ENCODE measurements at regions not wholly inside any gene's neighbourhood (a gene's known extent, or its start where the extent isn't known, plus 50 kb on each side); places are given as distances from the start of the nearest gene placed in this dataset.
"Not testable (repeated sequence)": the region's sequence is repeated elsewhere in the genome, so short reads cannot be mapped to it uniquely, and the experiment has no call there.

DNA sequence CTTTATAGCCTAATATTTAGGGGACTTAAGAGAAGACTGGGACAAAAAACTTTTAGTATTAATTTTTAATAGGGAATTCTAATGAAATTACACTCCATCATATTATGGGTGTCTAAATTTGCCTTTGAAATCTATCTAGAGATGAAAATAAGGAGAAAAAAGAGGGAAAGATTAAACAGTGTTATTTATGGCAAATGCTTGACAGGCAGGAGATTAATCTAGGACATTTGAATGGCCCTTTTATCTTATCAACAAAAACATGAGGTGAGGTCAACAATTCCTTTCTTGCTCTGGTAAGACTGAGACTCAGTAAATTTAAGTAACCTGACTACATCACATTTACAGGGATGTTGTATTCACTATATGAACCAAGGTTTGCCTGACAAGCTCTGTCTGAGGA lies 852.8 kb upstream of the CTNND2 start:
- DNase-seq (ENCODE audit: low spot score): no peak

DNA sequence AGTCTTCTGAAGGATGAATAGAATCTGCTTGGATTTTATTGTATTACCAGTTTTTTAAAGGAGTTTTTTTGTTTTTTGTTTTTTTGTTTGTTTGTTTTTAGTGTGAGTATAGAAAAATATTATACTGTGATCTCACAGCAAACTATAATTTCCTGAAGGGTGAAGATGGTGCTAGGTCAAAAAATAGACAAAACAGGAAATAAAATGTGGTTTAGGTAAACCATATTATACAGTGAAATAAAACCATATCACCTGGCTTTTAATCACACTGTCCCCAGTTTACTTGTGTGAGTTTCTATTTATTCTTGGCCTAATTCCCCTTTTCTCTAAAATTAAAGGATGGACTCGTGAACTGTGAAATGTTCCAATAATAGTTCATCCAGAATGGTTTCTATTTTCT lies 841.3 kb upstream of the CTNND2 start:
- DNase-seq (ENCODE audit: low spot score): no peak

DNA sequence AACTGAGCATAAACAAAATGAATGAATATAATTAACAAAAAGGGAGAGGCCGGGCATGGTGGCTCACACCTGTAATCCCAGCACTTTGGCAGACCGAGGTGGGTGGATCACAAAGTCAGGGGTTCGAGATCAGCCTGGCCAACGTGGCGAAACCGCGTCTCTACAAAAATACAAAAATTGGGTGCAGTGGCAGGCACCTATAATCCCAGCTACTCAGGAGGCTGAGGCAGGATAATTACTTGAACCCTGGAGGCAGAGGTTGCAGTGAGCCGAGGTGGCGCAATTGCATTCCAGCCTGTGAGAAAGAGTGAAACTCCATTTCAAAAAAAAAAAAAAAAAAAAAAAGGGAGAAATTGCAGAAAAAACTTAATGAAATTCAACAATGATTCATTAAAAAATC lies 839.3 kb upstream of the CTNND2 start:
- DNase-seq (ENCODE audit: low spot score): no peak

DNA sequence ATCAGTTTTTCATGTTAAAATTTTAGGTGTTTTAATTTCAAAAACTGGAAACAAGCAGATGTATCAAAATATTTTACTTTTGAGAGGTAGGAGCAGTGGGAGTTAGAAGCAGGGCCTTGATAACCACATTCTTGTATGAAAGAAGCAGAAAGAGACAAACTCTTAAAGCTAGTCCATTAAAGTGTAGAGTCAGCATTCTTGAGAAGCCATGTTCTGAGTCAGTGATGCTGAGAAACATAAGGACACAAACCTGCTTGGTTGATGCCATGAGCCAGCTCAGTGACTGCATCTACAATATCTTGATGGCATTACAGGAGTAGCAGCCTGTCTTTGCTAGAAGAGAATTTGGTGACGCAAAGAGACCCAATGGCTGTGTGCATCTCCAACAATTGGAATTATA lies 826.1 kb upstream of the CTNND2 start:
- no peak for DNase-seq (ENCODE audit: low spot score)

DNA sequence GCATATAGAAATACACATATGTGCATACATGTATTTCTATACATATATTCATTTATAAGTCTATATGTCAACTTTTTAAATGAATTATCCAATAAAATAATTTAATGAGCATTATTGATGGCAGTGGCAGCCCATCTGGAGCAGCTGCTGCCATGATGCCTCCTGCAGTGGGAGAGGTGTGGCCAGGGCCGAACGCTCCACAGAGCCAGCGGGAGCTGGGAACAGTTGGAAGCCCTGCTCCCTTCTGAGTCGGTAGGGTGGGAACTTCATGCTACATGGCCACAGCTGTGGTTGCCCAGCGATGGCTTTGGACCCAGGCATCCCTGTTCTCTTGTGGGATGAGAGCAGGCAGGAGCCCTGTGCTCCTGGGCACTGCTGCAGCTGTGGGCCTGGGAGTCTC lies 812.4 kb upstream of the CTNND2 start:
- DNase-seq (ENCODE audit: low spot score): no peak

DNA sequence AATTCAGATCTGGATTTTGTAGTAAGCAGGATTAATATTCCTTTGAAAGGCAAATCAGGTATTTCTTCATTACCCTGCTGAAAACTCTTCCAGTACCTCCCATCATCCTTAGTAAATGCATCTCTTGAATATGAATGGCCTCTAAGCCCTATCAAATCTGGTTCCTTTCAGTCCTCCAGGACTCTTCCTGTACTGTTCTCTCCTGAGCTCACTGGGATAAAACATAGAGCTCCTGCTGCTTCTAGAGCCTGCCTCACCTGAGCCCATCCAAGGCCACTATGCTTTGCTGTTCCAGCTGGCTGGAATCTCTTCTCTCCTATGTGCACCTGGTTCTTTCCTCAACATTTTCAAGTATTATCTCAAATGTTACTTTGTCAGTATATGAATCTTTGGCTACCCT lies 803.3 kb upstream of the CTNND2 start:
- no peak for DNase-seq (ENCODE audit: low spot score)

DNA sequence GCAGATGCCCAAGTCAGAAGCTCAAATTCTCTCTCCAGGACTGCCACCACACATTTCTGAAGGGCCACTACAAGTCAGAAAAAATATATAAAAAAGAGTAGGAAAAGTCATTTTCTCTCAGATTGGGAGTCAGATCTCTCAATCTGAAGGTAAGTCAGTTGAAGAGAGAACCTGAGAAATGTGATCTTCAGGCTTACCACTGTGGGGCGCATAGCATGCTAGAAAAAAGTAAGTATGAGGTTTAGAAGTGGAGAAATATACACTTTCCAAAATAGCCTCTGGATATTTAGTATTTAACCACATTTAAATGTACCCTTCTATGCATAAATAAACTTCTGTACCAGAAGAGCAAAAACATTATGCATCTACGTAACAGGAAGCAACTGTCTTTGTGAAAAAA lies 800.7 kb upstream of the CTNND2 start:
- DNase-seq (ENCODE audit: low spot score): no peak

DNA sequence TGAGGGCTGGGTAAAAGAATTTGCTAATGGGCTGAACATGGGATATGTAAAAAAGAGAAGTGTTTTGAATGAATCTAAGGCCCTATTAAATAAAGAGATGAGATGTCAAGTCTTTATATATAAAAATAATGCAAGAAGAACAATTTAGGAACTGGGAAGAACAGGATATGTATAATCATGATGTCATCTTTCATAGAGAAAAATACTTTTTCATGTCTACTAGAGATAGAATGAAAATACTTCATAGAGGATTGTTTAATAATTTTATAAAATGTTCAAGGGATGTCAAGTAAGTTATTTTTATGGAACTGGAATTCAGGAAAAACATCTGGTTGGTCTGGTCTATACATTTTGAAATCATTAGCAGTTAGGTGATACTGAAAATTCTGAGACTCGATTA lies 799.0 kb upstream of the CTNND2 start:
- no peak for DNase-seq (ENCODE audit: low spot score)

DNA sequence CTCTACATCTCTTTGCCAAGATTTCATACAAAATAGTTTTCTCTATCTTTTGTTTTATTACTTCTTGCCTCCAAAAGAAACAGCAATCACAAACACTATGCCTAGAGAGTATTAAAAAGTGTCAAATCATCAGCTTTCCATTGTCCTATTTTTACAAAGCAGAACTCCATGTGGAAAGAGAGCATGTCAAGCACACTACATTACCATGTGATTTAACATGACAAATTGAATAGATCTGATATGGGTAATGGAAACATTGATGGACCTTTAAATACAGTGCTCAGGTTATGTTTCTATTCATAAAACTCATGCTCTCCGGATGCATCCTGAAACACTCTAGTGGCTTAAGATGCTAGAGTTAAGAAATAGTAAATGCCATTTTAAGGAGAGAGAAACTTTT lies 791.4 kb upstream of the CTNND2 start:
- no peak for DNase-seq (ENCODE audit: low spot score)

DNA sequence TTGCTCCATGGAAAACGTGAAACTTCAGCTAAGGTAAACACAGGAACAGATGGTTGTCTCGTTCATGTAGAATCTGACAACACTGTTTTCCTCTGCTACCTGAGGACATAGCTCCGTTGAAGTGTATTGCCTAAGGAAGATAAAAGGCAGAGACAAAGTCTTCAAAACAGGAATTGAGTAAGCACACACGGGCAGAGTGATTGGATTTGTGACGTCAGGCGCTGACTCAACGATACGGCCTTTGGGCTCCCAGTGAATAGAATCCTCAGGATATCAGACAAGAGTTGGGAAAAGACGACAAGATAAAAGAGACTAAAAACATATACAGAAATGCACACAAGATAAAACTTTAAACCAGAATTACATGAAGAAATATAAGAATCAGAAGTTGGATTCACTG lies 787.1 kb upstream of the CTNND2 start:
- DNase-seq (ENCODE audit: low spot score): no peak

DNA sequence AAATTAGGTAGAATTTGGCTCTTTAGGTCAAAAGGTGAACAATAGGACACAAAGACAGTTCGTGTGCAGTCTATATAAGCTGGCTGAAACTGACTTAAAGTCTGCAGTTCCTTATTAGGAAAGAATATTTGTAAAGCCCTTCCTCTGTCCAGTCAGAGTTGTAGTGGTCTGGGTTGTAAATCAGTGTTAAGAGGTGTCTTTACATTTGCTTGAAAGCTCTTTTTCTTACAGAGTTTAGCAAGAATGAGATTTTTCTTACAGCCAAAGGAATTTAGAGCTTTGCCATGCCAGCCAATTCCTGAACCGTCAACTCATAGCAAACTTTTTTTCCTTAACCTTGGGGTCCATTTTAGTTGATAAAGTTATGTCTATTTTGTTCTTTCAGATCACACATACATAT lies 786.1 kb upstream of the CTNND2 start:
- DNase-seq (ENCODE audit: low spot score): no peak

DNA sequence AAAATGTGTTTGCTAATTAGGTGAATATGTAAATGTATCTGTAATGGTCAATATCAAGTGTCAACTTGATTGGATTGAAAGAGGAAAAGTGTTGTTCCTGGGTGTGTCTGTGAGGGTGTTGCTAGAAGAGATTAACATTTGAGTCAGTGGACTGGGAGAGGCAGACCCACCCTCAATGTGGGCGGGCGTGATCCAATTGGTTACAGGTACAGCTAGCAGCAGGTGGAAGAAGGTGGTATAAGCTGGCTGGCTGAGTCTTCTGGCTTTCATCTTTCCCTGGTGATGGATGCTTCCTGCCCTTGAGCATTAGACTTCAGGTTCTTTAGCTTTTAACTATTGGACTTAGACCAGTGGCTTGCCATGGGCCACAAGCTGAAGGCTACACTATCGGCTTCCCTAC lies 779.0 kb upstream of the CTNND2 start:
- no peak for DNase-seq (ENCODE audit: low spot score)

DNA sequence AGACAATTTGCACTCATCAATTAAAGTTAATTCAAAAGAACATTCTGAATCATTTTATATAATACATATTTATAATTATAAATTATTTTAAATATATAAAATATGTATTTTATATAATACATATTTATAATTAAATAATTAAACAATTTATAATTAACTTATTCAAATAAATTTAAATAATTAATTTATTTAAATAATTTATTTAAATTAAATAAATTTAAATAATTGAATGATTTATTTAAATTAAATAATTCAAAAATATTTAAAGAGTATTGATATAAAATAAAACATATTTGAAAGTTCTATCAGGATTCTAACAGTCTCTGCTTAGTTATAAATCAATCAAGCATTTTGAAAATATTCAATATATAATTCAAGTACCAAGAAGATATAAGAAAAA lies 775.5 kb upstream of the CTNND2 start:
- no peak for DNase-seq (ENCODE audit: low spot score)

DNA sequence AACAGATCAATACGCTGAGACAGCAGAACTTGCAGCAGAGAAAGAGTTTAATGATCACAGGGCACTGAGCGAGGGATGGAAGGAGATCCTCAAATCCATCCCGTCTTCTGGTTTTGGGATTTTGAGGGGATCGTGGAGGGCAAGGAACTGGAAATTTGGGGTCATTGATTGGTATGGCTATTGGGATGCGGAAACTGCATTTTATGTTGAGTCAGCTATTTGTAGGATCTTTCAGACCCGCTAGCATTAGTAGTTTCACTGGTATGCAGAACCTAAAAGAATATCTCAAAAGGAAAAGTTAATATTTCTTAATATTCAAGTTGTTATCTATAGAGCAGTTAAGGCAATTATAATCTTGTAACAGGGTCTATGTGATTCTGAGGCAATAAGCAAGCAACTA lies 771.7 kb upstream of the CTNND2 start:
- no peak for DNase-seq (ENCODE audit: low spot score)

DNA sequence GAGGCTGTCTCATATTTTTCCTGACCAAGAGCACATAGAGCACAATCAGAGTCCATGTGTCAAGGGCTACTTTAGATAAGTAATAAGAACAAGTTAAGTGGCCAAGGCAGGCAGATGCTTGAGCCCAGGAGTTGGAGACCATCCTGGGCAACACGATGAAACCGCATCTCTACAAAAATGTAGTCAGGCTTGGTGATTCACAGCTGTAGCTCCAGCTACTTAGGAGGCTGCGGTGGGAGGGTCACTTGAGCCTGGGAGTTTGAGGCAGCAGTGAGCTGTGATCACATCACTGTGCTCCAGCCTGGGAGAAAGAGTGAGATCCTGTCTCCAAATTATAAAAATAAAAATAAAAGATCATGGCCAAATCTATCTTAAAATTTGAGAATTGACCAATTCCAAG lies 767.9 kb upstream of the CTNND2 start:
- DNase-seq (ENCODE audit: low spot score): no peak

DNA sequence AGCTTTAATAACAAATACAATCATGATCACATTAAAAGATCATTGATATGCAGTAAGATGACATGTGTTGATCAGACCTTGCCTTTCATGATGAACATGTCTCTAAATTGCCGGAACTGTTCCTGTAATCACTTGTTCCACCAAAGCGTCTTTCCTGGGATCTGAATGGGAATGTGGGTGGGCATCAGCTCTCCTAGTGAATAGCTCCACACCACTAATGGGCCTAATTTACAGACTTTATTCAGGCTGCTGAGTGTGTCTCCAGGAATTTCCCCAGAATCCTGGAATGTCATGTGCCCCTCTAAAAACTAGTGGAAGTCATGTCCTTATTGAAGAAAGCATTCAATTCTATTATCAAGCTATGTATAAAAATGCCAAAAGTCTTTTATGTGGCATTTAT lies 765.1 kb upstream of the CTNND2 start:
- no peak for DNase-seq (ENCODE audit: low spot score)

DNA sequence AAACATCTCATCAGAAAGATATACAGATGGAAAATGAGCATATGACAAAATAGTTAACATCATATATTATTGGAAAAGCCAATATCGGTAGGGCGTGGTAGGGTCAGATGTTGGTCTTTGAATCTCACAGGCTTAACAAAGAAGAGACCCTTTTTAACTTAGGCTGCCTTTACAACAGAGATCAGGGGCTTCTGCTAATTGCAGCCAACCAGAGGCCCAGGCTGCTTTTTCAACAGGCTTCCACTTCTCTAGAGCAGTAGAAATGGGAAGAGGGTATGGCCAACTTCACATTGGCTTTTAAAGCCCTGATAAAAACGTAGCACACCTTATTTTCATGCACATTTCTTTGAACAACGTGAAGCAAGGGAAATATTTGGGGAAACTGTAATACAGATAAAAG lies 764.3 kb upstream of the CTNND2 start:
- no peak for DNase-seq (ENCODE audit: low spot score)

DNA sequence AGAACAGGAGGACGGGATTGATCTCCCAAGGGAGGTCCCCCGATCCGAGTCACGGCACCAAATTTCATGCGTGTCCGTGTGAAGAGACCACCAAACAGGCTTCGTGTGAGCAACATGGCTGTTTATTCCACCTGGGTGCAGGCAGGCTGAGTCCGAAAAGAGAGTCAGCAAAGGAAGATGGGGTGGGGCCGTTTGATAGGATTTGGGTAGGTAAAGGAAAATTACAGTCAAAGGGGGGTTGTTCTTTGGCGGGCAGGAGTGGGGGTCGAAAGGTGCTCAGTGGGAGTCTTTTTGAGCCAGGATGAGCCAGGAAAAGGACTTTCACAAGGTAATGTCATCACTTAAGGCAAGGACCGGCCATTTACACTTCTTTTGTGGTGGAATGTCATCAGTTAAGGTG lies 763.6 kb upstream of the CTNND2 start:
- not testable (repeated sequence) for DNase-seq (ENCODE audit: low spot score)

DNA sequence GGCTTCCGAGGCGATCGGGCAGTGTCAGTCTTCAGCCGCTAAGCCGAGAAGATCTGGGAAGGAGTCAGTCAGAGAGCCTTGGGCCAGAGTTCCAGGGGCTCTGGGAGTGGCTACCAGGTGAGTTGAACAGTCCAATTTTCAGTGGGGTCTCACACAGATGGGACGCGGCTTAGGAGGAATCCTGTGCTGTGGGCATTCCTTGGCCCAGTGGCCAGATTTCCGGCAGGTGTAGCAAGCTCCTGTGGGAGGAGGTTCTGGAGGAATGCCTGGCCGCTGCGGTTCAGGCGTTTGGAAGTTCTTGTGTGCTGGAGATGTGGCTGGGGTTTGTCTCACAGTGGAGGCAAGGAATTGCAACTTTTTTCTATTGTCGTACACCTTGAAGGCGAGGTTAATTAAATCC lies 761.5 kb upstream of the CTNND2 start:
- DNase-seq (ENCODE audit: low spot score): not testable (repeated sequence)

DNA sequence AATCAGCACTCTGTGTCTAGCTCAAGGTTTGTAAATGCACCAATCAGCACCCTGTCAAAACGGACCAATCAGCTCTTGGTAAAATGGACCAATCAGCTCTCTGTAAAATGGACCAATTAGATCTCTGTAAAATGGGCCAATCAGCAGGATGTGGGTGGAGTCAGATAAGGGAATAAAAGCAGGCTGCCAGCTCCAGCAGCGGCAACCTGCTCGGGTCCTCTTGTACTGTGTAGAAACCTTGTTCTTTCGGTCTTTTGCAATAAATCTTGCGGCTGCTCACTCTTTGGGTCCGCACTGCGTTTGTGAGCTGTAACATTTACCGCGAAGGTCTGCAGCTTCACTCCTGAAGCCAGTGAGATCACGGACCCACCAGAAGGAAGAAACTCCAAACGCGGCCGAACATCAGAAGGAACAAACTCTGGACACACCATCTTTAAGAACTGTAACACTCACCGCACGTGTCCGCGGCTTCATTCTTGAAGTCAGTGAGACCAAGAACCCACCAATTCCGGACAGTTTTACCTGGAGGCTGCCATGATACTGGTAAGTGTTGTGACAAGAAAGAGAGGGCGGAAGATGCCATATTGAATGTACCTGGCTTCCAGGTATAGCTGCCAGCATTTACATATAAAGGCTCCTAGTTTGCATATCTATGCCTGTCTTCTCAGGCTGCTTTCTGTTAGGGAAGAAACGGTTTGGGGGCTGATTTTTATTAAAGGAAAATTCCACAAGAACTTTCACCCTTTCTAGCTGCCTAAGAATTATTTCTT lies 758.5 kb upstream of the CTNND2 start:
- no peak for DNase-seq (ENCODE audit: low spot score)

DNA sequence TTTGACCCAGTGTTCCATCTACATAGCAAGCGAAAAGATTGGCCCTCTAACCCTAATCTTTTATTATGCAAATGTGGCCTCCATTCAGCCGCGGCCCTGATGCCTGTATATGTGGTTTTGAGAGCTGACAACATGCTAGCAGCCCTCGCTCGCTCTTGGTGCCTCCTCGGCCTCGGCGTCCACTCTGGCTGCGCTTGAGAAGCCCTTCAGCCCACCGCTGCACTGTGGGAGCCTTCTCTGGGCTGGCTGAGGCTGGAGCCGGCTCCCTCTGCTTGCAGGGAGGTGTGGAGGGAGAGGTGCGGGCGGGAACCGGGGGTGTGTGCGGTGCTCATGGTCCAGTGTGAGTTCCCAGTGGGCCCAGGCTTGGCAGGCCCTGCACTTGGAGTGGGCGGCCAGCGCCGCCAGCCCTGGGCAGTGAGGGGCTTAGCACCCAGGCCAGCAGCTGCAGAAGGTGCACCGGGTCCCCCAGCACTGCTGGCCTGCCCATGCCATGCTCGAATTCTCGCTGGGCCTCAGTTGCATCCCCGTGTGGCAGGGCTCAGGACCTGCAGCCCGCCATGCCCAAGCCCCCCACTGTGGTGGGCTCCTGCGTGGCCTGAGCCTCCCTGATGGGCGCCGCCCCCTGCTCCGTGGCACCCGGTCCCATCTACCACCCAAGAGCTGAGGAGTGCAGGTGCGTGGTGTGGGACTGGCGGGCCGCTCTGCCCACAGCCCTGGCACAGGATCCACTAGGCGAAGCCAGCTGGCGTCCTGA lies 757.5 kb upstream of the CTNND2 start:
- DNase-seq (ENCODE audit: low spot score): no peak

DNA sequence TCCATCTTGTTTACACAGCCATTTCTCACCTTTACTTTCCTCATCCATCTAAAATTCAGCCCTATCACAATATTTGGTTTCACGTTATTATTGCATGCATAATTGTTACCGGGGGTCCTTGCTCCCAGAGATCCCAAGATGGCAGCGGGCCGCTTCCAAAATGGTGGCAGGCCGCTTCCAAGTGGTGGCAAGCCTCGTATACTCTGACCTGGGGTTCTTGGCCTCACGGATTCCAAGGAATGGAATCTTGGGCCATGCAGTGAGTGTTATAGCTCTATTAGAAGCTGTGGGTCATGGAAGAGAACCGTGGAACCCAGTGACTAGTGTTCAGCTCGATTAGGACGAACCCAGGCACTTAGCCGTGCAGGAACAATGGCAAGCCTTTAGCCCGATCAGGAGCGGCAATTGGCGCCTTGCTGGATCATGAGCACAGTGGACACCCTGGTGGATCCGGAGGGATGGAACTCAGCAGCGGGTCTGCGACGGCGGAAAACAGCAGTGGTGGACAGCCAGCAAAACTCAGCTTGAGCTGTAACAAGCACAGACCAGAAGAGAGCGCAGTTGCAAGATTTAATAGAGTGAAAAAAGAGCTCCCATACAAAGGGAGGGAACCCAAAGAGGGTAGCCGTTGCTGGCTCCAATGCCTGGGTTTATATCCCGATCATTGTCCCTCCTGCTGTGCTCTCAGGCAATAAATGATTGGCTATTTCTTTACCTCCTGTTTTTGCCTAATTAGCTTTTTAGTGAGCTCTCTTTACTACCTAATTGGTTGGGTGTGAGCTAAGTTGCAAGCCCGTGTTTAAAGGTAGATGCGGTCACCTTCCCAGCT lies 756.2 kb upstream of the CTNND2 start:
- DNase-seq (ENCODE audit: low spot score): not testable (repeated sequence)

DNA sequence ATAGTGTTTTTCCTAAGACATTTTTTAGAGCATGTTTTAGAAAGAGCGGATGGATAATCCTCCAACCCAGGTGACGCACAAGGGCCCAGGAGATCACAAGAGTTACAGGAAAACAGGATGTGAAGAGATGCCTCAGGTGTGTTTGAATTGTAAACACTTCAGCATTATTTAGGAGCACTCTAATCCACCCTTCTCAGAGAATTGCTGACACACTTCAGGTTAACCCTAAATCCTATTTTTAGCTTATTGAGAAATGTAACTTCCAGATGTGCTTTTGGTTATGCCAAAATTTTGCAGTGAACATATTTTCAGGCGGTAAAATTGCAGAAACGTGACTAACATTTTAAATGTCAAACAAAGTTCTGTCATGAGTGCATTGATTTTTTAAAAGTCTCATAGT lies 755.4 kb upstream of the CTNND2 start:
- DNase-seq (ENCODE audit: low spot score): no peak
